ENCODE measurements at regions not wholly inside any gene's neighbourhood (a gene's known extent, or its start where the extent isn't known, plus 50 kb on each side); places are given as distances from the start of the nearest gene placed in this dataset.

- Mint-ChIP-seq H3K4me3 (no peak overlapping the region), H3K27me3 (no peaks in the 10 kb centered on the region), H3K4me1 (no peaks in the 10 kb centered on the region), H3K36me3 (no peaks in the 10 kb centered on the region), H3K9me3 (peaks cover 3% of the 10 kb centered on the region), H3K27ac (no peak overlapping the region)
- ATAC-seq (ENCODE audit: low read depth) (no peak), DNase-seq (ENCODE audit: low spot score in 2 of 2) (no peak)
These were observed 186.0 kb upstream of the PMFBP1 start for GRCh38 chr16:72357910-72358309.

DNA sequence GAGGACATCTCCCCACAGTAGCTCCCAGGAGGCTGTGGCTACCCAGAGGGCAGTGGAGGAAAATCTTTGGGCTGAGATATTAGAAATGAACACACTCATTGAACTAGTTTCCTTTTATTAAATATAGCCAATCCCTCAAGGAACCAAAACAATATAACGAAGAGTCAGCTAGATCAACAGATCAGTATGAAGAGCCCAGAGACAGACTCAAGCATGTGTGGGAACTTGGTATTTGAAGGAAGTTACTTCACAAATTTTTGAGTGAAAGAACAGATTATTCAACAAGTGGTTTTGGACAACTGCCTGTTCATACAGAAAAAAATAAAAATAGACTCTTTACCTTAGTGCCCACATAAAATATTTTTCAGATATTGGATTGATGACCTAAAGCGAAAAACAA lies 183.6 kb upstream of the PMFBP1 start:
- no peak for ATAC-seq (ENCODE audit: low read depth)
- no peaks in the 10 kb centered on the region for H3K27me3 Mint-ChIP-seq
- no peaks in the 10 kb centered on the region for H3K4me1 Mint-ChIP-seq
- H3K27ac Mint-ChIP-seq: no peak overlapping the region
- DNase-seq (ENCODE audit: low spot score in 2 of 2): no peak
- H3K36me3 Mint-ChIP-seq: peaks cover 2% of the 10 kb centered on the region
- H3K4me3 Mint-ChIP-seq: no peak overlapping the region
- peaks cover 3% of the 10 kb centered on the region for H3K9me3 Mint-ChIP-seq

- Mint-ChIP-seq H3K4me3 (no peak overlapping the region), H3K4me1 (no peaks in the 10 kb centered on the region)
- no peak for DNase-seq (ENCODE audit: low spot score in 2 of 2)
These were observed 177.8 kb upstream of the PMFBP1 start for GRCh38 chr16:72349719-72350118.

GRCh38 chr16:72332926-72333325 lies 161.0 kb upstream of the PMFBP1 start:
- H3K36me3 Mint-ChIP-seq: peaks cover 2% of the 10 kb centered on the region
- DNase-seq (ENCODE audit: low spot score in 2 of 2) (no peak), ATAC-seq (ENCODE audit: low read depth) (no peak)
- no peak overlapping the region for H3K4me3 Mint-ChIP-seq
- no peaks in the 10 kb centered on the region for H3K27me3 Mint-ChIP-seq
- peaks cover 8% of the 10 kb centered on the region for H3K9me3 Mint-ChIP-seq
- no peak overlapping the region for H3K27ac Mint-ChIP-seq
- H3K4me1 Mint-ChIP-seq: no peaks in the 10 kb centered on the region

More at GRCh38 chr16:72349719-72350118, 177.8 kb upstream of the PMFBP1 start:
- H3K27ac Mint-ChIP-seq: no peak overlapping the region
- H3K27me3 Mint-ChIP-seq: no peaks in the 10 kb centered on the region
- ATAC-seq (ENCODE audit: low read depth): no peak
- peaks cover 3% of the 10 kb centered on the region for H3K9me3 Mint-ChIP-seq
- H3K36me3 Mint-ChIP-seq: peaks cover 2% of the 10 kb centered on the region

DNA sequence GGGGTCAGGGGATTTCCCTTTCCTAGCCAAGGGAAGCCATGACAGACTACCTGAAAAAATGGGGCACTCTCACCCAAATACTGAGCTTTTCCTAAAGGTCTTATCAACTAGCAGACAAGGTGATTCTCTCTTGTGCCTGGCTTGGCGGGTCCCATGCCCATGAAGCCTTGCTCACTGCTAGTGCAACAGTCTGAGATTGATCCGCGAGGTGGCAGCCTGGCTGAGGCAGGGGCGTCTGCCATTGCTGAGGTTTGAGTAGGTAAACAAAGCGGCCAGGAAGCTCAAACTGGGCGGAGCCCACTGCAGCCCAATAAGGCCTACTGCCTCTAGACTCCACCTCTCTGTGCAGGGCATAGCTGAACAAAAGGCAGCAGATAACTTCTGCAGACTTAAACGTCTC lies 152.6 kb upstream of the PMFBP1 start:
- no peak overlapping the region for H3K4me3 Mint-ChIP-seq
- H3K27ac Mint-ChIP-seq: no peak overlapping the region
- peaks cover 27% of the 10 kb centered on the region for H3K36me3 Mint-ChIP-seq
- H3K4me1 Mint-ChIP-seq: no peaks in the 10 kb centered on the region
- no peak for ATAC-seq (ENCODE audit: low read depth)
- DNase-seq (ENCODE audit: low spot score in 2 of 2): no peak
- peaks cover 15% of the 10 kb centered on the region for H3K9me3 Mint-ChIP-seq
- no peaks in the 10 kb centered on the region for H3K27me3 Mint-ChIP-seq

DNA sequence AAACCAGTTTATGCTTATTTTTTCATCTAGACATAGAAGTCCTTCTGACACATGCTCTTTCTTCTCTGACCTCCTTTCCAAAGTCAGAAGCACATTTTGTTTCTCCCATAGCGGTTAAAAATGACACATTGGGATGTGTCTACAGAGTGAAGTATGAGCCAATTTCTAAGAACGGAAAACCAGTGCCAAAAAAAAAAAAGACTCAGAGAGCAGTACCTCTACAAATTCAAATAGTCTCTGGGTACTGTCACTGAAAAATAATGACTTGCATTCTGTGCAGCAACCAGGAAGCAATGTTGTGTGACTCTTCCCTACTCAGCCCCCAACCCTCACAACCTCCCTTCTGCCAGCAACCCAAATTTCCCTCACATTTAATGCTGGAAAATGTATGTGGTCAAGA lies 145.5 kb upstream of the PMFBP1 start:
- Mint-ChIP-seq H3K27me3 (peaks cover 1% of the 10 kb centered on the region), H3K4me3 (no peak overlapping the region), H3K27ac (no peak overlapping the region), H3K4me1 (no peaks in the 10 kb centered on the region), H3K9me3 (peaks cover 13% of the 10 kb centered on the region), H3K36me3 (peaks cover 24% of the 10 kb centered on the region)
- ATAC-seq (ENCODE audit: low read depth) (no peak), DNase-seq (ENCODE audit: low spot score in 2 of 2) (no peak)

DNA sequence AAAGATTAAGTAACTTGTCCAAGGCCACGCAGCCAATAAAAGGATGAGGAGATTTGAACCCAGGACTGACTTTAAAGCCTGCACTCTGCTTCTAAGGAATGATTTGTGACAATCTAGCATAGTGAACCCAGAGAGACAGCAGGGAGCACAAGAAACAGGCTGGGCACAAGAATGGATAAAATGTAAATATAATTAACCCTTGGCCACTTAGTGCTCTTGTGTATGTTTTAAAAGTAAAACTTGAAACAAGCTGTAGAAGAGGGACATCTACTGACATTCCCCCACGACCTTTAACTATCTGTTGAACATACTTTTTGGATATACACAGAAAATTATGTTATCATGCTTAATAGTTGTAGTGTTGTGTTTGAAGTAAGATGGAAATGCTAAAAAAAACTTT lies 141.9 kb upstream of the PMFBP1 start:
- Mint-ChIP-seq H3K4me3 (no peak overlapping the region), H3K9me3 (peaks cover 6% of the 10 kb centered on the region), H3K4me1 (no peaks in the 10 kb centered on the region), H3K27me3 (peaks cover 1% of the 10 kb centered on the region), H3K36me3 (peaks cover 10% of the 10 kb centered on the region), H3K27ac (no peak overlapping the region)
- ATAC-seq (ENCODE audit: low read depth) (no peak), DNase-seq (ENCODE audit: low spot score in 2 of 2) (no peak)

GRCh38 chr16:72312828-72313227 lies 140.9 kb upstream of the PMFBP1 start:
- Mint-ChIP-seq H3K27ac (no peak overlapping the region), H3K4me1 (no peaks in the 10 kb centered on the region), H3K36me3 (peaks cover 9% of the 10 kb centered on the region), H3K4me3 (no peak overlapping the region), H3K9me3 (peaks cover 7% of the 10 kb centered on the region), H3K27me3 (peaks cover 1% of the 10 kb centered on the region)
- DNase-seq (ENCODE audit: low spot score in 2 of 2): no peak
- no peak for ATAC-seq (ENCODE audit: low read depth)

DNA sequence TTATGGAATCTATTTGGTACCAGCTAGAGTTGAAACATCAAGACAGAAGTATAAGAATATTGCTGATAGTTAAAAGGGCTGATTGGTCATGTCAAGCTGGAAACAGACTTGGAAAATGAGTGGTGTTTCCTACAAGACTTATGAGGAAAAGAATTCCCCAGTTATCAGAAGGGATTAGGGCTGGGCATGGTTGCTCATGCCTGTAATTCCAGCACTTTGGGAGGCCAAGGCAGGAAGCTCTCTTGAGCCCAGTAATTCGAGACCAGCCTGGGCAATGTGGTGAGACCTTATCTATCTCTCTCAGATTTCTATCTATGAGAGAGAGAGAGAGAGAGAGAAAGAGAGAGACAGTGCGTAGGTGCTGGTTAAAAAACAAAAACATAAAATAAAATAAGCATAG lies 139.5 kb upstream of the PMFBP1 start:
- H3K4me3 Mint-ChIP-seq: no peak overlapping the region
- no peaks in the 10 kb centered on the region for H3K27me3 Mint-ChIP-seq
- peaks cover 15% of the 10 kb centered on the region for H3K36me3 Mint-ChIP-seq
- no peak for DNase-seq (ENCODE audit: low spot score in 2 of 2)
- H3K9me3 Mint-ChIP-seq: peaks cover 9% of the 10 kb centered on the region
- no peak overlapping the region for H3K27ac Mint-ChIP-seq
- no peaks in the 10 kb centered on the region for H3K4me1 Mint-ChIP-seq
- ATAC-seq (ENCODE audit: low read depth): no peak

DNA sequence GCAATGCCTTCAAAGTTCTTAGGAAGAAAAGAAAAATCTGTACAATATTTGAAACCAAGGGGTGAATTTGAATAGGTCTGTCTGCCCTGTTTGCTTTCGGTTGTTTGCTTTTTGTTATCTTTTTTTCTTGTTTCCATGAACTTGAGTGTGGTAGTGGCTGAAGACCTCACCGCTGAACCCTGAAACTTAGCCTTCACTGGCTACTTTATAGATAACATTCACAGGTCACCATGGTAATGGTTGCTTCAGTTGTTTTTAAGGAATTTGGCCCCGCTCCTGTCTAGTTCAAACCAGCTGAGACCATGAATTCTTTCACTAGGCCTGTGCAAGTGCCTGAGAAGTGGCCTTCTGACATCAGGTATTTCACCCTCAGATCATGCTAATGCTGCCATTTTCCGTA lies 137.0 kb upstream of the PMFBP1 start:
- Mint-ChIP-seq H3K27me3 (no peaks in the 10 kb centered on the region), H3K36me3 (peaks cover 15% of the 10 kb centered on the region), H3K9me3 (peaks cover 13% of the 10 kb centered on the region), H3K4me3 (no peak overlapping the region), H3K27ac (no peak overlapping the region), H3K4me1 (no peaks in the 10 kb centered on the region)
- no peak for ATAC-seq (ENCODE audit: low read depth)
- DNase-seq (ENCODE audit: low spot score in 2 of 2): no peak

- DNase-seq (ENCODE audit: low spot score in 2 of 2) (no peak), ATAC-seq (ENCODE audit: low read depth) (no peak)
- no peak overlapping the region for H3K4me3 Mint-ChIP-seq
- no peaks in the 10 kb centered on the region for H3K27me3 Mint-ChIP-seq
- H3K9me3 Mint-ChIP-seq: peaks cover 13% of the 10 kb centered on the region
- H3K27ac Mint-ChIP-seq: no peak overlapping the region
- H3K36me3 Mint-ChIP-seq: peaks cover 17% of the 10 kb centered on the region
- H3K4me1 Mint-ChIP-seq: no peaks in the 10 kb centered on the region
These were observed 136.4 kb upstream of the PMFBP1 start for GRCh38 chr16:72308396-72308795.

- H3K27me3 Mint-ChIP-seq: no peaks in the 10 kb centered on the region
- no peaks in the 10 kb centered on the region for H3K4me1 Mint-ChIP-seq
- peaks cover 4% of the 10 kb centered on the region for H3K9me3 Mint-ChIP-seq
- no peak overlapping the region for H3K4me3 Mint-ChIP-seq
- H3K27ac Mint-ChIP-seq: no peak overlapping the region
- ATAC-seq (ENCODE audit: low read depth) (no peak), DNase-seq (ENCODE audit: low spot score in 2 of 2) (no peak)
- H3K36me3 Mint-ChIP-seq: peaks cover 9% of the 10 kb centered on the region
These were observed 130.4 kb upstream of the PMFBP1 start for GRCh38 chr16:72302332-72302731.

DNA sequence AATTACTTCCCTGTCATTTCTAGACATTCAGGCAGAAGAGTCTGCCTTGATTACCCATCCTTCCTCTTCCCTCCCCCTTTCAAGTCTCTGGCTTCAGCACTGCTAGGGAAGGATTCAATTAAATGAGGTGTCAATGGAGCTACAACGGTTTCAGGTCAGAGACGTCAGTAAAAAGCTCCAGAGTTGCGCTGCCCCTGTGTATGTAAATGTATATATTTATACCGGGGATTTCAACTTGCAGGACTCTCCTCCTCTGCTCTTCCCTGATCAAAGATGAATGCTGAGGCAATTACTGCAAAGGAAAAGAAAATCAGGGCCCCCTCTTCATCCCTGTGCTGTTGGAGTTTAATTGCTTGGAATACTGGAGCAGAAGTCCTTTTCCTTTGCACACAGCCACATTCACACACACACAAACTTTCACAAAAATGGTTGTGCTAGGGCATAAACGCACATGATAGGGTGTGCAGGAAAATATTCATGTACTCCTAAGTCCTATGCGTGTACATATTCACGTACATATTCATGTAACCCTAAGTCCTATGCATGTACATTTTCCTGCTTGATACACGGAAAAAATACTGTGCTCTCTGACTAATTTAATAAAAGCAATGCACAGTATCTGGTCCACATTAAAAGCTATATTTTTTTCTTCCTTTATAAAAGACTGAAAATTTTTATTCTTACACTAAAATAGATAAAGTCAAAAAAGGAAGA lies 129.7 kb upstream of the PMFBP1 start:
- Mint-ChIP-seq H3K27me3 (no peaks in the 10 kb centered on the region), H3K4me1 (no peaks in the 10 kb centered on the region), H3K36me3 (peaks cover 5% of the 10 kb centered on the region), H3K4me3 (no peak overlapping the region), H3K9me3 (peaks cover 4% of the 10 kb centered on the region), H3K27ac (no peak overlapping the region)
- ATAC-seq (ENCODE audit: low read depth) (no peak), DNase-seq (ENCODE audit: low spot score in 2 of 2) (no peak)

DNA sequence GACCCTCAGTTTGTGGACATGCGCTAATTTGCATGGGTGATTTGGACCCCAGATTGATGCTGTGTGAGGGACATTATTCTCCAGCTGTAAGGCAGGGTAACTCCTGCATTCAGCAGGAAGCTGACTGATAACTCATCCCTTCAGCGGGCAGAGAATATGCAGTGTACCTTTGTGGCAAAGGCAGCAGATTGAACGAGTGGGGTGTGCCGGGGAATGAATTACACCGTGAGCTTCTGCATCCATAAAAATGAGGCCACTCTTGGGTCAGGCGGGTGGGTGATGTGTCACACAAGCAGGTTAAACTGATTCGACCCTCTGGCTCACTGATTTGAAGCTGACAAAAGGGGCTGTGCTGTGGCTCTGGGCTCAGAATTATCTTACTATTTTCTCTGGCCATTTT lies 128.9 kb upstream of the PMFBP1 start:
- ATAC-seq (ENCODE audit: low read depth) (no peak), DNase-seq (ENCODE audit: low spot score in 2 of 2) (no peak)
- Mint-ChIP-seq H3K27ac (no peak overlapping the region), H3K4me3 (no peak overlapping the region), H3K4me1 (no peaks in the 10 kb centered on the region), H3K9me3 (peaks cover 4% of the 10 kb centered on the region), H3K27me3 (no peaks in the 10 kb centered on the region), H3K36me3 (peaks cover 3% of the 10 kb centered on the region)

- Mint-ChIP-seq H3K4me3 (no peak overlapping the region), H3K9me3 (peaks cover 2% of the 10 kb centered on the region), H3K27ac (no peak overlapping the region), H3K4me1 (no peaks in the 10 kb centered on the region), H3K36me3 (peaks cover 3% of the 10 kb centered on the region), H3K27me3 (no peaks in the 10 kb centered on the region)
- ATAC-seq (ENCODE audit: low read depth) (no peak), DNase-seq (ENCODE audit: low spot score in 2 of 2) (no peak)
These were observed 127.8 kb upstream of the PMFBP1 start for GRCh38 chr16:72299684-72300243.

Data from memory B cell (primary cell).